ENCODE measurements at regions not wholly inside any gene's neighbourhood (a gene's known extent, or its start where the extent isn't known, plus 50 kb on each side); places are given as distances from the start of the nearest gene placed in this dataset.

GRCh38 chr3:44021651-44022594, 219.8 kb upstream of the TOPAZ1 start:
- no peak for DNase-seq (ENCODE audit: extremely low read depth, low read depth)
- TF ChIP-seq, protein P1, sequence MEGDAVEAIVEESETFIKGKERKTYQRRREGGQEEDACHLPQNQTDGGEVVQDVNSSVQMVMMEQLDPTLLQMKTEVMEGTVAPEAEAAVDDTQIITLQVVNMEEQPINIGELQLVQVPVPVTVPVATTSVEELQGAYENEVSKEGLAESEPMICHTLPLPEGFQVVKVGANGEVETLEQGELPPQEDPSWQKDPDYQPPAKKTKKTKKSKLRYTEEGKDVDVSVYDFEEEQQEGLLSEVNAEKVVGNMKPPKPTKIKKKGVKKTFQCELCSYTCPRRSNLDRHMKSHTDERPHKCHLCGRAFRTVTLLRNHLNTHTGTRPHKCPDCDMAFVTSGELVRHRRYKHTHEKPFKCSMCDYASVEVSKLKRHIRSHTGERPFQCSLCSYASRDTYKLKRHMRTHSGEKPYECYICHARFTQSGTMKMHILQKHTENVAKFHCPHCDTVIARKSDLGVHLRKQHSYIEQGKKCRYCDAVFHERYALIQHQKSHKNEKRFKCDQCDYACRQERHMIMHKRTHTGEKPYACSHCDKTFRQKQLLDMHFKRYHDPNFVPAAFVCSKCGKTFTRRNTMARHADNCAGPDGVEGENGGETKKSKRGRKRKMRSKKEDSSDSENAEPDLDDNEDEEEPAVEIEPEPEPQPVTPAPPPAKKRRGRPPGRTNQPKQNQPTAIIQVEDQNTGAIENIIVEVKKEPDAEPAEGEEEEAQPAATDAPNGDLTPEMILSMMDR (IDR thresholded peaks at IDR 0.05; ENCODE audit: low read depth, low read length, missing control alignments), result no peak
- H3K4me3 ChIP-seq (replicated peaks; ENCODE audit: low read depth, low read length), result peak overlapping the region; percentile 30

- no peak overlapping the region for H3K4me3 ChIP-seq (replicated peaks; ENCODE audit: low read depth, low read length)
- TF ChIP-seq, protein P1 (IDR thresholded peaks at IDR 0.05; ENCODE audit: low read depth, low read length, missing control alignments), result no peak
- no peak for DNase-seq (ENCODE audit: extremely low read depth, low read depth)
These were observed 217.6 kb upstream of the TOPAZ1 start for GRCh38 chr3:44023961-44024593.

GRCh38 chr3:44026220-44026865, 215.3 kb upstream of the TOPAZ1 start:
- DNase-seq (ENCODE audit: extremely low read depth, low read depth), result no peak
- TF ChIP-seq, protein P1 (IDR thresholded peaks at IDR 0.05; ENCODE audit: low read depth, low read length, missing control alignments), result no peak
- no peak overlapping the region for H3K4me3 ChIP-seq (replicated peaks; ENCODE audit: low read depth, low read length)

DNA sequence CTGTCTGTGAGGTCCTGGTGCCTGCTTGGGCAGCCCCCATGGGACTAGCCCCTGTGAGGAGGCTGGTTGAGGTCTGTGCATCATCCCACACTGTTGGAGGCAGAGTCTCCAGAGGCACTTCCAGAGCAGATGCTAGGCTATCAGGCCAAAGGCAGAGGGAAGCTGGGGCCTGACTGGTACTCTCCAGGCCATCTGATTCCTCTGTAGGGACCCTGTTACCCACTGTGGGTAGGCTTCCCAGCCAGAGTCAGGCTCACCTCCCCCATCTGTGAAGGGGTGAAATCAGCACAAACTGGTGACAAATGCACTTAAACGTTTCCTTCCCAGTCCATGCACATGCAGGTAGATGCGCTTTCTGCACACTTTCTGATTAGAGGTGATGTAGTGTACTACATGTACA, 212.6 kb upstream of the TOPAZ1 start:
- no peak for DNase-seq (ENCODE audit: extremely low read depth, low read depth)
- no peak overlapping the region for H3K4me3 ChIP-seq (replicated peaks; ENCODE audit: low read depth, low read length)
- TF ChIP-seq, protein P1 (IDR thresholded peaks at IDR 0.05; ENCODE audit: low read depth, low read length, missing control alignments), result no peak

DNA sequence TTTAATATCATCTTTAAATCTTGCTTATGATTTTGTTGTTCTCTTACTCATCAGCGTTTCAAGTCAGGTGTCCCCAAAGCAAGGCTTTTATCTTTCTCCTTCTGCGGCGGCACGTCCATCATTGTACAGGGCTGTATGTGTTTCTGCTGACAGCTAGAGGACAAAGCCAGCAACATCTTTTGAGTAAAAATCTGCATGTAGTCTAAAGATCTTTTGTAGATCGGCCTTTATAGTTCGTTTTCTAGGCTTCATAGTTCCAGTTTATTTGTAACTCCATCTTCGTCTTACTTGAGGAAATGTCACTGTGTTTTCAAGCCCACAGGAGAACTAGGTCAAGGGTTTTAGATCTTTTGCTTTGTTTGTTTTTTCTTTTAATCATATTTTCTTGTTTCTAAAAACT, 211.4 kb upstream of the TOPAZ1 start:
- TF ChIP-seq, protein P1 (IDR thresholded peaks at IDR 0.05; ENCODE audit: low read depth, low read length, missing control alignments), result no peak

DNA sequence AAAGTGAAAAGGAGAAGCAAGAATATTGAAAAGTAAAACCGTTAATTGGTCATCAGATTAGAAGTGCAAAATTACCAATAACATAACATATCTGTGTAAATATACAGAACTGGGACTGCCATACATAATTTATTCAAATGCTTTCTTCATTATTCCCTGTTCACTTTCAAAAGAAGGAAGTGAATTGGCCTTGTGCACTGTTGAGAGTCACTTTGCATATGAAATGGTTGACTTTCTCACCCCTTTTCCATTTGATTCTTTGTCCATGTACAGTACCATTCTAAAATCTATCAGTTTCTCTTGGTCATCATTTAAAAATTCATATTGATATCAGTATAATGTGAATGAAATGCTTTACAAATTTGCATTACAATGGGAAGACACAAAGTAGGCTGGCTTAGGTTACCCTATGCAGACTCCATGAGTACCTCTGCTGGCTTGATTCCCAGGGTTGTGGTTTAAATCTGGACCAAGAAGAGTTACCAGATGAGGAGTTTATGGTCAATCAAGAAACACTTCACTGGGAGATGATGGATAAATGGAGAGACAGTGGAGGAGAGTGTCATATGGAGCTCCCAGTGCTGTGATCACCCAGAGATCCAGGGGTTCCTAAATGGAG, 210.9 kb upstream of the TOPAZ1 start:
- no peak overlapping the region for H3K4me3 ChIP-seq (replicated peaks; ENCODE audit: low read depth, low read length)
- DNase-seq (ENCODE audit: extremely low read depth, low read depth), result peak; percentile 7
- TF ChIP-seq, protein P1 (IDR thresholded peaks at IDR 0.05; ENCODE audit: low read depth, low read length, missing control alignments), result no peak

More for the DNA sequence above, 211.4 kb upstream of the TOPAZ1 start:
- no peak overlapping the region for H3K4me3 ChIP-seq (replicated peaks; ENCODE audit: low read depth, low read length)
- DNase-seq (ENCODE audit: extremely low read depth, low read depth), result no peak
